Aorta (tissue), 5 donors: ENCODE measurements at regions not wholly inside any gene's neighbourhood (a gene's known extent, or its start where the extent isn't known, plus 50 kb on each side); places are given as distances from the start of the nearest gene placed in this dataset.
"Not testable (repeated sequence)": the region's sequence is repeated elsewhere in the genome, so short reads cannot be mapped to it uniquely, and the experiment has no call there.

Experiments used
- ATAC-seq: fragments of 200-7000 bp; cut with Tn5 transposase; one replicate; pipeline ENCODE4 v1.9.1; 2022; ENCODE audit warnings: moderate library complexity; ENCODE audit not compliant: low FRiP score
- DNase-seq, 2 donors: peaks; one replicate each; pipeline ENCODE4 v3.0.0-alpha.2; 2020
- H3K27ac ChIP-seq, 2 donors: one replicate each; pipeline ENCODE4 v1.5.1; 2013; ENCODE audit warnings: low read length in 2 of 2, mild to moderate bottlenecking in 2 of 2, moderate library complexity in 2 of 2, control low read depth in 1 of 2, inconsistent platforms in 1 of 2, low read depth in 1 of 2
- H3K27me3 ChIP-seq, 2 donors: one replicate each; pipeline ENCODE4 v1.6.1; 2013; ENCODE audit warnings: control low read depth in 1 of 2, low read length in 1 of 2, mild to moderate bottlenecking in 1 of 2, moderate library complexity in 1 of 2; ENCODE audit not compliant: insufficient read depth in 2 of 2, control insufficient read depth in 1 of 2
- H3K36me3 ChIP-seq, 2 donors: one replicate each; pipeline ENCODE4 v1.6.1; 2013; ENCODE audit warnings: control low read depth in 1 of 2, low read length in 1 of 2, mild to moderate bottlenecking in 1 of 2; ENCODE audit not compliant: insufficient read depth in 2 of 2, control insufficient read depth in 1 of 2
- H3K4me1 ChIP-seq, 2 donors: one replicate each; pipeline ENCODE4 v1.6.1; 2013; ENCODE audit warnings: low read length in 2 of 2, control low read depth in 1 of 2, mild to moderate bottlenecking in 1 of 2, moderate library complexity in 1 of 2; ENCODE audit not compliant: insufficient read depth in 2 of 2, control insufficient read depth in 1 of 2
- H3K4me3 ChIP-seq, 2 donors: one replicate each; pipeline ENCODE4 v1.5.1; 2013; ENCODE audit warnings: low read length in 2 of 2, control low read depth in 1 of 2, mild to moderate bottlenecking in 1 of 2
- H3K9me3 ChIP-seq: one replicate; pipeline ENCODE4 v1.6.1; 2013; ENCODE audit warnings: mild to moderate bottlenecking, low read length; ENCODE audit not compliant: control insufficient read depth
- WGBS, 2 donors: extraction: QIAGEN DNeasy Blood & Tissue Kit; methylation state at CpG; one replicate each; pipeline ENCODE4 v1.1.7; 2013; 5-methylcytosine and 5-hydroxymethylcytosine counted together
- intact Hi-C, 2 donors: fragments of 100-400 bp; cut with DNase I; formaldehyde crosslinking; loops; one replicate each; pipeline versions ENCODE4 v1.14.2 to v1.15.0; 2022
- donor health status: healthy with polysubstance abuse.
- donor health status: Bipolar disorder and iron deficiency.
- donor health status: DM: no; HTN: no; CAD: no.
- donor health status: DM: no; HTN: no; CAD: no.
- donor health status: DM: yes; HTN: yes; CAD: no.

GRCh38 chr7:106448992-106449859, 164.4 kb upstream of the NAMPT start:
- no peaks in the 10 kb centered on the region for H3K9me3 ChIP-seq
- WGBS, 2 donors: 75 to 85% methylated on average over 7 of the region's 7 CpGs
- H3K27ac ChIP-seq: no peak overlapping the region
- intact Hi-C loops: no loop called here
- ATAC-seq: no peak
- no peaks in the 10 kb centered on the region for H3K27me3 ChIP-seq
- H3K4me1 ChIP-seq: no peaks in the 10 kb centered on the region
- no peaks in the 10 kb centered on the region for H3K36me3 ChIP-seq
- no peak overlapping the region for H3K4me3 ChIP-seq
- DNase-seq: no peak

GRCh38 chr7:106448346-106448991, 163.7 kb upstream of the NAMPT start:
- H3K4me1 ChIP-seq: no peaks in the 10 kb centered on the region
- intact Hi-C loops: no loop called here
- no peak for DNase-seq
- no peak overlapping the region for H3K27ac ChIP-seq
- no peak for ATAC-seq
- H3K4me3 ChIP-seq: no peak overlapping the region
- 39 to 48% methylated on average over 1 of the region's 1 CpG for WGBS, 2 donors
- H3K27me3 ChIP-seq: no peaks in the 10 kb centered on the region
- H3K36me3 ChIP-seq: no peaks in the 10 kb centered on the region
- no peaks in the 10 kb centered on the region for H3K9me3 ChIP-seq

GRCh38 chr7:106447318-106447847, 162.6 kb upstream of the NAMPT start:
- H3K4me1 ChIP-seq: no peaks in the 10 kb centered on the region
- no peak overlapping the region for H3K27ac ChIP-seq
- WGBS, 2 donors: 86 to 88% methylated on average over 3 of the region's 3 CpGs
- intact Hi-C loops: no loop called here
- ATAC-seq: no peak
- H3K36me3 ChIP-seq: no peaks in the 10 kb centered on the region
- no peaks in the 10 kb centered on the region for H3K9me3 ChIP-seq
- no peaks in the 10 kb centered on the region for H3K27me3 ChIP-seq
- DNase-seq: no peak
- no peak overlapping the region for H3K4me3 ChIP-seq

GRCh38 chr7:106445366-106445765, 160.6 kb upstream of the NAMPT start:
- DNase-seq, H3K27me3 ChIP-seq, H3K4me3 ChIP-seq, intact Hi-C loops, ATAC-seq, H3K4me1 ChIP-seq, H3K9me3 ChIP-seq, H3K36me3 ChIP-seq, H3K27ac ChIP-seq: not testable (repeated sequence)

- Histone ChIP-seq H3K4me1 (no peaks in the 10 kb centered on the region), H3K27ac (no peak overlapping the region), H3K4me3 (no peak overlapping the region), H3K36me3 (no peaks in the 10 kb centered on the region), H3K9me3 (peaks cover 2% of the 10 kb centered on the region), H3K27me3 (no peaks in the 10 kb centered on the region)
- intact Hi-C loops: no loop called here
- WGBS, 2 donors: 65 to 66% methylated on average over 1 of the region's 1 CpG
- DNase-seq (no peak), ATAC-seq (no peak)
Measured at GRCh38 chr7:106444068-106444655, 159.4 kb upstream of the NAMPT start.

- peaks cover 2% of the 10 kb centered on the region for H3K9me3 ChIP-seq
- H3K4me1 ChIP-seq: no peaks in the 10 kb centered on the region
- H3K4me3 ChIP-seq: no peak overlapping the region
- no peaks in the 10 kb centered on the region for H3K36me3 ChIP-seq
- H3K27me3 ChIP-seq: no peaks in the 10 kb centered on the region
- intact Hi-C loops: no loop called here
- no peak overlapping the region for H3K27ac ChIP-seq
- ATAC-seq: no peak
- DNase-seq: no peak
- 78 to 83% methylated on average over 4 of the region's 4 CpGs for WGBS, 2 donors
Measured at GRCh38 chr7:106443156-106443555, 158.4 kb upstream of the NAMPT start.

GRCh38 chr7:106442476-106442875, 157.7 kb upstream of the NAMPT start:
- intact Hi-C loops: no loop called here

GRCh38 chr7:106441343-106441742, 156.6 kb upstream of the NAMPT start:
- 88 to 89% methylated on average over 2 of the region's 2 CpGs for WGBS, 2 donors
- ATAC-seq, H3K9me3 ChIP-seq, H3K36me3 ChIP-seq, H3K4me3 ChIP-seq, H3K4me1 ChIP-seq, H3K27ac ChIP-seq, DNase-seq, H3K27me3 ChIP-seq, intact Hi-C loops: not testable (repeated sequence)

More at GRCh38 chr7:106442476-106442875, 157.7 kb upstream of the NAMPT start:
- WGBS, 2 donors: 71 to 76% methylated on average over 1 of the region's 1 CpG
- H3K27me3 ChIP-seq: no peaks in the 10 kb centered on the region
- no peaks in the 10 kb centered on the region for H3K36me3 ChIP-seq
- no peak overlapping the region for H3K27ac ChIP-seq
- ATAC-seq (no peak), DNase-seq (no peak)
- no peak overlapping the region for H3K4me3 ChIP-seq
- H3K4me1 ChIP-seq: no peaks in the 10 kb centered on the region
- peaks cover 2% of the 10 kb centered on the region for H3K9me3 ChIP-seq
